H9 (cell line): ENCODE measurements at regions not wholly inside any gene's neighbourhood (a gene's known extent, or its start where the extent isn't known, plus 50 kb on each side); places are given as distances from the start of the nearest gene placed in this dataset.

Experiments used
- DNase-seq: peaks from one replicate; pipeline ENCODE4 v3.0.0-alpha.2; 2017
- H2AFZ ChIP-seq: one replicate; pipeline ENCODE4 v1.6.1; 2013; ENCODE audit warnings: mild to moderate bottlenecking, low read length, control low read depth, moderate library complexity
- H2AK5ac ChIP-seq: 2 replicates; pipeline ENCODE4 v1.6.1; 2013; ENCODE audit warnings: low read length, control low read depth, mixed read lengths; ENCODE audit not compliant: insufficient read length
- H2BK120ac ChIP-seq: one replicate; pipeline ENCODE4 v1.6.1; 2013; ENCODE audit warnings: low read depth, mild to moderate bottlenecking, low read length, control low read depth, inconsistent platforms; ENCODE audit not compliant: poor library complexity, severe bottlenecking
- H2BK12ac ChIP-seq: 2 replicates; pipeline ENCODE4 v1.6.1; 2013; ENCODE audit warnings: low read length, control low read depth, mixed read lengths, low read depth; ENCODE audit not compliant: insufficient read length
- H2BK15ac ChIP-seq: 2 replicates; pipeline ENCODE4 v1.6.1; 2013; ENCODE audit warnings: low read depth, low read length, control low read depth
- H2BK20ac ChIP-seq: one replicate; pipeline ENCODE4 v1.6.1; 2013; ENCODE audit warnings: low read depth, mild to moderate bottlenecking, low read length, control low read depth, inconsistent platforms; ENCODE audit not compliant: poor library complexity, severe bottlenecking
- H2BK5ac ChIP-seq: 2 replicates; pipeline ENCODE4 v1.6.1; 2013; ENCODE audit warnings: low read length, control low read depth, mixed read lengths; ENCODE audit not compliant: insufficient read length
- H3K14ac ChIP-seq: 2 replicates; pipeline ENCODE4 v1.6.1; 2013; ENCODE audit warnings: low read length, control low read depth; ENCODE audit not compliant: insufficient read depth
- H3K18ac ChIP-seq: 2 replicates; pipeline ENCODE4 v1.6.1; 2013; ENCODE audit warnings: low read depth, mild to moderate bottlenecking, mixed read lengths, low read length, control low read depth; ENCODE audit not compliant: insufficient read length
- H3K23ac ChIP-seq: 2 replicates; pipeline ENCODE4 v1.6.1; 2013; ENCODE audit warnings: low read length, control low read depth, mixed read lengths, low read depth; ENCODE audit not compliant: insufficient read length
- H3K23me2 ChIP-seq: 2 replicates; pipeline ENCODE4 v1.6.1; 2013; ENCODE audit warnings: low read depth, mild to moderate bottlenecking, mixed read lengths, low read length, control low read depth; ENCODE audit not compliant: insufficient read length, poor library complexity, severe bottlenecking
- H3K27ac ChIP-seq: 2 replicates; pipeline ENCODE4 v1.5.1; 2013; ENCODE audit warnings: low read length, control low read depth, mixed read lengths, low read depth; ENCODE audit not compliant: insufficient read length
- H3K27me3 ChIP-seq: 2 replicates; pipeline ENCODE4 v1.6.1; 2013; ENCODE audit warnings: low read length, control low read depth, inconsistent platforms; ENCODE audit not compliant: insufficient read depth
- H3K4ac ChIP-seq: 2 replicates; pipeline ENCODE4 v1.6.1; 2013; ENCODE audit warnings: low read depth, mild to moderate bottlenecking, control low read depth, inconsistent platforms, low read length, moderate library complexity
- H3K4me1 ChIP-seq: 2 replicates; pipeline ENCODE4 v1.6.1; 2013; ENCODE audit warnings: low read length, control low read depth, inconsistent platforms; ENCODE audit not compliant: insufficient read depth
- H3K4me2 ChIP-seq: 2 replicates; pipeline ENCODE4 v1.6.1; 2013; ENCODE audit warnings: low read length, control low read depth, mixed read lengths; ENCODE audit not compliant: insufficient read length, insufficient read depth
- H3K56ac ChIP-seq: 2 replicates; pipeline ENCODE4 v1.6.1; 2013; ENCODE audit warnings: low read depth, mild to moderate bottlenecking, mixed read lengths, low read length, control low read depth; ENCODE audit not compliant: insufficient read length
- H3K79me1 ChIP-seq: 2 replicates; pipeline ENCODE4 v1.6.1; 2013; ENCODE audit warnings: low read depth, mild to moderate bottlenecking, moderate library complexity, low read length, control low read depth, inconsistent platforms; ENCODE audit not compliant: insufficient read depth, poor library complexity, severe bottlenecking
- H3K79me2 ChIP-seq: 2 replicates; pipeline ENCODE4 v1.6.1; 2013; ENCODE audit warnings: low read length, control low read depth, inconsistent platforms; ENCODE audit not compliant: insufficient read depth
- H3K9ac ChIP-seq: 2 replicates; pipeline ENCODE4 v1.6.1; 2013; ENCODE audit warnings: low read length, control low read depth, mixed read lengths; ENCODE audit not compliant: insufficient read length; ENCODE audit errors: extremely low read depth
- H3K9me3 ChIP-seq: one replicate; pipeline ENCODE4 v1.6.1; 2013; ENCODE audit warnings: low read depth, low read length, inconsistent platforms; ENCODE audit not compliant: control insufficient read depth
- H3T11ph ChIP-seq: one replicate; pipeline ENCODE4 v1.6.1; 2013; ENCODE audit warnings: mild to moderate bottlenecking, low read length, control low read depth, inconsistent platforms
- H4K20me1 ChIP-seq: one replicate; pipeline ENCODE4 v1.6.1; 2013; ENCODE audit not compliant: control insufficient read depth, insufficient read length, insufficient read depth
- H4K5ac ChIP-seq: 2 replicates; pipeline ENCODE4 v1.6.1; 2013; ENCODE audit warnings: low read depth, mild to moderate bottlenecking, mixed read lengths, low read length, control low read depth; ENCODE audit not compliant: insufficient read length
- H4K8ac ChIP-seq: replicated peaks from 2 replicates; pipeline ENCODE4 v1.6.1; 2013; ENCODE audit warnings: low read length, control low read depth, mixed read lengths, low read depth; ENCODE audit not compliant: insufficient read length
- H4K91ac ChIP-seq: 2 replicates; pipeline ENCODE4 v1.6.1; 2013; ENCODE audit warnings: low read depth, mild to moderate bottlenecking, moderate library complexity, mixed read lengths, low read length, control low read depth; ENCODE audit not compliant: insufficient read length
- H3K27ac Mint-ChIP-seq, 3 experiments: 2 replicates in 2 of 3; 3 replicates in 1 of 3; pipeline ENCODE4 v1.8.0; 2020 to 2021; ENCODE audit warnings: mixed read lengths in 3 of 3, mild to moderate bottlenecking in 1 of 3, moderate library complexity in 1 of 3
- H3K27me3 Mint-ChIP-seq: 2 replicates; pipeline ENCODE4 v1.8.0; 2021; ENCODE audit warnings: low read depth, mild to moderate bottlenecking, moderate library complexity, mixed read lengths
- H3K36me3 Mint-ChIP-seq, 3 experiments: 2 replicates in 2 of 3; 3 replicates in 1 of 3; pipeline ENCODE4 v1.8.0; 2020 to 2021; ENCODE audit warnings: low read depth in 3 of 3, mixed read lengths in 3 of 3; ENCODE audit not compliant: insufficient read depth in 1 of 3
- H3K4me1 Mint-ChIP-seq, 2 experiments: 2 replicates each; pipeline ENCODE4 v1.8.0; 2020; ENCODE audit warnings: mixed read lengths in 2 of 2
- H3K4me3 Mint-ChIP-seq, 2 experiments: 2 replicates in 1 of 2; 3 replicates in 1 of 2; pipeline ENCODE4 v1.8.0; 2020 to 2021; ENCODE audit warnings: mild to moderate bottlenecking in 2 of 2, mixed read lengths in 2 of 2, moderate library complexity in 1 of 2
- H3K9me3 Mint-ChIP-seq, 2 experiments: 2 replicates in 1 of 2; 3 replicates in 1 of 2; pipeline ENCODE4 v1.8.0; 2020; ENCODE audit warnings: mild to moderate bottlenecking in 2 of 2, mixed read lengths in 2 of 2, moderate library complexity in 1 of 2
- WGBS: extraction: QIAGEN DNeasy Blood & Tissue Kit; methylation state at CpG from one replicate; pipeline ENCODE4 v1.1.7; 2013; ENCODE audit warnings: missing lambda C conversion rate, low lambda C conversion rate, mixed read lengths; ENCODE audit not compliant: insufficient read length; ENCODE audit errors: extremely low coverage; 5-methylcytosine and 5-hydroxymethylcytosine counted together
- TF ChIP-seq, protein P1 (sequence below): fragments of 200-600 bp; sonication (generic); conservative IDR thresholded peaks from 3 replicates; pipeline ENCODE4 v1.8.0; 2021; ENCODE audit warnings: antibody characterized with exemption, mild to moderate bottlenecking

DNA sequence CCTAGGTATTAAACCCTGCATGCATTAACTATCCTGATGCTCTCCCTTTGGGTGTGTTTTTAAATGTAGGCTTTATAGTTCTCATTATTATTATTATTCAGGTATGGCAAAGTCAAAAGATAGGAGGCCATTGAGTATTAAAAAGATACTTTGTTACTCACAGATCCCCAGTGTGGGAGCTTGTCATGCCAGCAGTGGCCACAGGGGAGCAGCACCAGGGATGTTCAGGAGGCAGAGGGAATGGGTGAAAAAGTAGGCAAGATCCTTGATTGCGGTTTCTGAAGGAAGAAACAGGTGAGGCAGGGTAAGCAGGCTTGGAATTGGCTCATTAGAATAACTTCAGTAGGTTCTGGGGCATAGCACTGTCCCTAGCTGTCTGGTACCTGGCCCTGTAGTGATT, 382.2 kb downstream of the MED13L start:
- H2AK5ac ChIP-seq: no peak overlapping the region
- H3K14ac ChIP-seq: no peak overlapping the region
- no peaks in the 10 kb centered on the region for H3K79me1 ChIP-seq
- H3K79me2 ChIP-seq: no peaks in the 10 kb centered on the region
- H4K91ac ChIP-seq: no peak overlapping the region
- no peak overlapping the region for H4K8ac ChIP-seq
- no peak overlapping the region for H3K4ac ChIP-seq
- H2BK12ac ChIP-seq: no peak overlapping the region
- Mint-ChIP-seq H3K27ac (no peak overlapping the region), H3K4me1 (peaks cover 21 to 34% of the 10 kb centered on the region in 2 experiments), H3K36me3 (peaks cover 0 to 5% (median 1%) of the 10 kb centered on the region in 3 experiments; a peak in 2 of 7 replicates), H3K4me3 (no peak overlapping the region), H3K27me3 (peaks cover 18% of the 10 kb centered on the region), H3K9me3 (peaks cover 3 to 8% of the 10 kb centered on the region in 2 experiments; a peak in 2 of 5 replicates)
- DNase-seq: peak; percentile 55
- H3K56ac ChIP-seq: no peak overlapping the region
- H3T11ph ChIP-seq: no peak overlapping the region
- TF ChIP-seq, protein P1, sequence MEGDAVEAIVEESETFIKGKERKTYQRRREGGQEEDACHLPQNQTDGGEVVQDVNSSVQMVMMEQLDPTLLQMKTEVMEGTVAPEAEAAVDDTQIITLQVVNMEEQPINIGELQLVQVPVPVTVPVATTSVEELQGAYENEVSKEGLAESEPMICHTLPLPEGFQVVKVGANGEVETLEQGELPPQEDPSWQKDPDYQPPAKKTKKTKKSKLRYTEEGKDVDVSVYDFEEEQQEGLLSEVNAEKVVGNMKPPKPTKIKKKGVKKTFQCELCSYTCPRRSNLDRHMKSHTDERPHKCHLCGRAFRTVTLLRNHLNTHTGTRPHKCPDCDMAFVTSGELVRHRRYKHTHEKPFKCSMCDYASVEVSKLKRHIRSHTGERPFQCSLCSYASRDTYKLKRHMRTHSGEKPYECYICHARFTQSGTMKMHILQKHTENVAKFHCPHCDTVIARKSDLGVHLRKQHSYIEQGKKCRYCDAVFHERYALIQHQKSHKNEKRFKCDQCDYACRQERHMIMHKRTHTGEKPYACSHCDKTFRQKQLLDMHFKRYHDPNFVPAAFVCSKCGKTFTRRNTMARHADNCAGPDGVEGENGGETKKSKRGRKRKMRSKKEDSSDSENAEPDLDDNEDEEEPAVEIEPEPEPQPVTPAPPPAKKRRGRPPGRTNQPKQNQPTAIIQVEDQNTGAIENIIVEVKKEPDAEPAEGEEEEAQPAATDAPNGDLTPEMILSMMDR: peak; percentile 71
- H2BK5ac ChIP-seq: no peak overlapping the region
- H3K18ac ChIP-seq: no peak overlapping the region
- H2BK120ac ChIP-seq: no peak overlapping the region
- no peaks in the 10 kb centered on the region for H4K20me1 ChIP-seq
- H3K23me2 ChIP-seq: no peaks in the 10 kb centered on the region
- H4K5ac ChIP-seq: no peak overlapping the region
- no peaks in the 10 kb centered on the region for H3K27me3 ChIP-seq
- H2BK15ac ChIP-seq: no peak overlapping the region
- no peak overlapping the region for H3K23ac ChIP-seq
- no peak overlapping the region for H2AFZ ChIP-seq
- WGBS: no CpG with 5 or more reads among the region's 1 CpG
- H2BK20ac ChIP-seq: no peak overlapping the region
- no peak overlapping the region for H3K4me2 ChIP-seq
- H3K27ac ChIP-seq: no peak overlapping the region
- no peak overlapping the region for H3K9ac ChIP-seq
- H3K9me3 ChIP-seq: no peaks in the 10 kb centered on the region
- peaks cover 6% of the 10 kb centered on the region; the same call in 1 of the 2 replicates for H3K4me1 ChIP-seq
